ENCODE measurements at regions not wholly inside any gene's neighbourhood (a gene's known extent, or its start where the extent isn't known, plus 50 kb on each side); places are given as distances from the start of the nearest gene placed in this dataset.

GRCh38 chr14:92240658-92241057 lies 82.3 kb upstream of the SLC24A4 start:
- no peaks in the 10 kb centered on the region for H3K4me1 ChIP-seq
- H3K27ac ChIP-seq = no peak overlapping the region
- 69 to 92% methylated on average over 5 of the region's 5 CpGs for WGBS, 2 donors
- DNase-seq (no peak), ATAC-seq (no peak)
- TF ChIP-seq POLR2A (IDR thresholded peaks at IDR 0.05) (no peak), CTCF (IDR thresholded peaks at IDR 0.05) (no peak)
- H3K9me3 ChIP-seq = no peaks in the 10 kb centered on the region
- H3K27me3 ChIP-seq = no peaks in the 10 kb centered on the region
- intact Hi-C loops (cut with DNase I) = no loop called here
- H3K4me3 ChIP-seq = no peak overlapping the region
- H3K36me3 ChIP-seq (replicated peaks in 1 of 2; ENCODE audit: insufficient read depth in 1 of 2, low read depth in 2 of 2) = no peaks in the 10 kb centered on the region

GRCh38 chr14:92241966-92242595 lies 80.9 kb upstream of the SLC24A4 start:
- intact Hi-C loops (cut with DNase I) = no loop called here
- H3K4me3 ChIP-seq = no peak overlapping the region
- no peaks in the 10 kb centered on the region for H3K9me3 ChIP-seq
- DNase-seq = no peak
- H3K36me3 ChIP-seq (replicated peaks in 1 of 2; ENCODE audit: insufficient read depth in 1 of 2, low read depth in 2 of 2) = no peaks in the 10 kb centered on the region
- ATAC-seq = no peak
- TF ChIP-seq CTCF (IDR thresholded peaks at IDR 0.05) (no peak), POLR2A (IDR thresholded peaks at IDR 0.05) (no peak)
- no peaks in the 10 kb centered on the region for H3K4me1 ChIP-seq
- 38 to 41% methylated on average over 4 of the region's 4 CpGs for WGBS, 2 donors
- H3K27me3 ChIP-seq = no peaks in the 10 kb centered on the region
- no peak overlapping the region for H3K27ac ChIP-seq

DNA sequence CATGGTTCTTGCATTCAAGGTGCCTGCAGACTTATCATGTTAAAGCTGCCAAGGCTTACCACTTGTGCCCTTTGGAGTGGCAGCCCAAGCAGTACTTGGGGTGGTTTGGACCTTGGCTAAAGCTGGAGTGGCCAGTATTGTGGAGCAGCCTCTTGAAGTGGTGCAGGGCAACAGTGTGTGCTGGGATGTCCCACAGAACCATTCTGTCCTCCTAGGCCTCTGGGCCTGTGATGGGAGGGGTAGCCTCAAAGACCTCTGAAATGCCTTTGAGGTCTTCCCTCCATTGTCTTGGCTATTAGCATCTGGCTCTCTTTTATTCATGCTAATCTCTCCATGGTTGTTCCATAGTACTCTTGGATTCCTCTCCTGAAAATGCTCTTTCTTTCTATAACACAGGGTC lies 78.2 kb upstream of the SLC24A4 start:
- intact Hi-C loops (cut with DNase I) = no loop called here
- no peaks in the 10 kb centered on the region for H3K36me3 ChIP-seq (replicated peaks in 1 of 2; ENCODE audit: insufficient read depth in 1 of 2, low read depth in 2 of 2)

GRCh38 chr14:92247341-92247740 lies 75.6 kb upstream of the SLC24A4 start:
- TF ChIP-seq POLR2A (IDR thresholded peaks at IDR 0.05) (no peak), CTCF (IDR thresholded peaks at IDR 0.05) (no peak)
- Histone ChIP-seq H3K4me1 (no peaks in the 10 kb centered on the region), H3K27ac (no peak overlapping the region), H3K27me3 (no peaks in the 10 kb centered on the region), H3K4me3 (no peak overlapping the region), H3K36me3 (replicated peaks in 1 of 2; ENCODE audit: insufficient read depth in 1 of 2, low read depth in 2 of 2) (no peaks in the 10 kb centered on the region), H3K9me3 (no peaks in the 10 kb centered on the region)
- WGBS, 2 donors = 63 to 84% methylated on average over 4 of the region's 4 CpGs
- ATAC-seq (no peak), DNase-seq (no peak)
- intact Hi-C loops (cut with DNase I) = no loop called here

More for the DNA sequence above, 78.2 kb upstream of the SLC24A4 start:
- no peak for ATAC-seq
- DNase-seq = no peak
- H3K27ac ChIP-seq = no peak overlapping the region
- no peaks in the 10 kb centered on the region for H3K9me3 ChIP-seq
- H3K27me3 ChIP-seq = no peaks in the 10 kb centered on the region
- no peak for TF ChIP-seq CTCF (IDR thresholded peaks at IDR 0.05)
- no peak for TF ChIP-seq POLR2A (IDR thresholded peaks at IDR 0.05)
- no peaks in the 10 kb centered on the region for H3K4me1 ChIP-seq
- no peak overlapping the region for H3K4me3 ChIP-seq

DNA sequence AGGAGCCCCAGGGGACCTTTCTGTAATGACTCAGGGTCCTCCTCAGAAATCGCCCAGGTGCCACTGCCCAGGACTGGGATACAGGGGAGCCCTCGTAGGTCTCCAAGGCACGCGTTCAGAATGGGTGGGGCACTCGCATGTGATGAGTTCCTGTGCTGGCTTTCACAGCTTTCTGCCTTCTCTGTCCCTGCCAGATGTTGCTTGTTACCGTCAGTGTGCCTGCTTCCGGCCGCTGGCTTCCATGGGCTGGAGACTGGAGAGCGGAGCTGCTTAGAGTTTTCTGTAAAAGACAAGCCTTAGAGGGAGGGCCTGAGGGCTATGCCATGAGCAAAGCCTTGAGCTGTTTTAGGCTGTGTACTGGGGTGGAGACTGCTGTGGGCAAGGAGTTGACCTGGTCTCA lies 75.0 kb upstream of the SLC24A4 start:
- WGBS, 2 donors = 62 to 67% methylated on average over 1 to 9 of the region's 9 CpGs
- ATAC-seq = no peak

More for the DNA sequence above, 75.0 kb upstream of the SLC24A4 start:
- H3K4me3 ChIP-seq = no peak overlapping the region
- H3K36me3 ChIP-seq (replicated peaks in 1 of 2; ENCODE audit: insufficient read depth in 1 of 2, low read depth in 2 of 2) = no peaks in the 10 kb centered on the region
- DNase-seq = no peak
- intact Hi-C loops (cut with DNase I) = no loop called here
- H3K9me3 ChIP-seq = no peaks in the 10 kb centered on the region
- TF ChIP-seq POLR2A (IDR thresholded peaks at IDR 0.05) (no peak), CTCF (IDR thresholded peaks at IDR 0.05) (no peak)
- H3K4me1 ChIP-seq = no peaks in the 10 kb centered on the region
- H3K27me3 ChIP-seq = no peaks in the 10 kb centered on the region
- H3K27ac ChIP-seq = no peak overlapping the region
